GM23248 (cell line): ENCODE measurements at regions not wholly inside any gene's neighbourhood (a gene's known extent, or its start where the extent isn't known, plus 50 kb on each side); places are given as distances from the start of the nearest gene placed in this dataset.

Experiments used
- EZH2 ChIP-seq: fragments of 200-600 bp; sonication (generic); IDR thresholded peaks from 2 replicates; pipeline ENCODE4 v1.6.1; 2018; ENCODE audit warnings: antibody characterized with exemption, mild to moderate bottlenecking; ENCODE audit not compliant: insufficient read depth, poor library complexity, severe bottlenecking
- EZH2phosphoT487 ChIP-seq: fragments of 200-600 bp; sonication (generic); IDR thresholded peaks from 2 replicates; pipeline ENCODE4 v1.6.1; 2018; ENCODE audit warnings: antibody characterized with exemption, moderate library complexity, mild to moderate bottlenecking, low read depth; ENCODE audit not compliant: insufficient read depth

DNA sequence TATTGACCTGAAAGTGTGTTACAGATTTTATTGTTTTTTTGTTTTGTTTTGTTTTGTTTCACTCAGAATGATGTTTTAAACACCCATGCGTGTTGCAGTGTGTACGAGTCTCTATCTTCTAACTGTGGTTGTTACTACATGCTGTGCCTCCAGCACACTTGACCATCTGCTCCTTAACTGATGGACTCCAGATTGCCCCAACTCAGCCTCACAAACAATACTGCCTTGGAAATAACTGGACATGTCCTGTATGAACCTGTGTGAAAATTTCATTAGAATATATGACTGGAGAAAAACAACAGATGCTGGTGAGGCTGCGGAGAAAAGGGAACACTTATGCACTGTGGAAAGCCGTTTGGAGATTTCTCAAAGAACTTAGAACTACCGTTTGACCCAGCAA, 68.7 kb upstream of the HAND1 start:
- no peak for TF ChIP-seq EZH2
- TF ChIP-seq EZH2phosphoT487 = no peak
